NB4 (cell line): ENCODE measurements at regions not wholly inside any gene's neighbourhood (a gene's known extent, or its start where the extent isn't known, plus 50 kb on each side); places are given as distances from the start of the nearest gene placed in this dataset.

Source experiments
- DNase-seq: peaks from one replicate; pipeline ENCODE4 v3.0.0; 2010; ENCODE audit warnings: low read depth
- H3K4me3 ChIP-seq: one replicate; pipeline ENCODE4 v1.5.1; 2011; ENCODE audit warnings: mild to moderate bottlenecking, low read depth, low read length, moderate library complexity
- MAX ChIP-seq: IDR thresholded peaks from 2 replicates; pipeline ENCODE4 v1.6.1; 2011; ENCODE audit warnings: low read depth, low read length
- MYC ChIP-seq: IDR thresholded peaks from 2 replicates; pipeline ENCODE4 v1.6.1; 2011; ENCODE audit warnings: low read depth, low read length
- POLR2A ChIP-seq: IDR thresholded peaks from 2 replicates; pipeline ENCODE4 v1.6.1; 2011; ENCODE audit warnings: mild to moderate bottlenecking; ENCODE audit not compliant: insufficient read length; ENCODE audit errors: extremely low read depth
- TF ChIP-seq, protein P1 (sequence below): IDR thresholded peaks from one replicate; pipeline ENCODE4 v1.5.1; 2012; ENCODE audit warnings: low read depth, low read length

- no peak for DNase-seq
- H3K4me3 ChIP-seq: no peak overlapping the region
- TF ChIP-seq POLR2A (no peak), MAX (no peak), MYC (no peak)
- TF ChIP-seq, protein P1, sequence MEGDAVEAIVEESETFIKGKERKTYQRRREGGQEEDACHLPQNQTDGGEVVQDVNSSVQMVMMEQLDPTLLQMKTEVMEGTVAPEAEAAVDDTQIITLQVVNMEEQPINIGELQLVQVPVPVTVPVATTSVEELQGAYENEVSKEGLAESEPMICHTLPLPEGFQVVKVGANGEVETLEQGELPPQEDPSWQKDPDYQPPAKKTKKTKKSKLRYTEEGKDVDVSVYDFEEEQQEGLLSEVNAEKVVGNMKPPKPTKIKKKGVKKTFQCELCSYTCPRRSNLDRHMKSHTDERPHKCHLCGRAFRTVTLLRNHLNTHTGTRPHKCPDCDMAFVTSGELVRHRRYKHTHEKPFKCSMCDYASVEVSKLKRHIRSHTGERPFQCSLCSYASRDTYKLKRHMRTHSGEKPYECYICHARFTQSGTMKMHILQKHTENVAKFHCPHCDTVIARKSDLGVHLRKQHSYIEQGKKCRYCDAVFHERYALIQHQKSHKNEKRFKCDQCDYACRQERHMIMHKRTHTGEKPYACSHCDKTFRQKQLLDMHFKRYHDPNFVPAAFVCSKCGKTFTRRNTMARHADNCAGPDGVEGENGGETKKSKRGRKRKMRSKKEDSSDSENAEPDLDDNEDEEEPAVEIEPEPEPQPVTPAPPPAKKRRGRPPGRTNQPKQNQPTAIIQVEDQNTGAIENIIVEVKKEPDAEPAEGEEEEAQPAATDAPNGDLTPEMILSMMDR: no peak
Measured at GRCh38 chr7:42494736-42495135, 257.7 kb upstream of the GLI3 start.

GRCh38 chr7:42494199-42494710 is 257.2 kb upstream of the GLI3 start:
- no peak for TF ChIP-seq POLR2A
- no peak for TF ChIP-seq MAX
- TF ChIP-seq MYC: no peak
- TF ChIP-seq, protein P1: no peak
- DNase-seq: no peak
- H3K4me3 ChIP-seq: no peak overlapping the region

GRCh38 chr7:42493436-42494198 is 256.6 kb upstream of the GLI3 start:
- TF ChIP-seq MYC (no peak), POLR2A (no peak), MAX (no peak)
- TF ChIP-seq, protein P1: no peak
- H3K4me3 ChIP-seq: no peak overlapping the region
- DNase-seq: no peak

GRCh38 chr7:42492920-42493319 is 255.9 kb upstream of the GLI3 start:
- TF ChIP-seq POLR2A (no peak), MAX (no peak), MYC (no peak)
- TF ChIP-seq, protein P1: no peak
- DNase-seq: no peak
- H3K4me3 ChIP-seq: no peak overlapping the region

DNA sequence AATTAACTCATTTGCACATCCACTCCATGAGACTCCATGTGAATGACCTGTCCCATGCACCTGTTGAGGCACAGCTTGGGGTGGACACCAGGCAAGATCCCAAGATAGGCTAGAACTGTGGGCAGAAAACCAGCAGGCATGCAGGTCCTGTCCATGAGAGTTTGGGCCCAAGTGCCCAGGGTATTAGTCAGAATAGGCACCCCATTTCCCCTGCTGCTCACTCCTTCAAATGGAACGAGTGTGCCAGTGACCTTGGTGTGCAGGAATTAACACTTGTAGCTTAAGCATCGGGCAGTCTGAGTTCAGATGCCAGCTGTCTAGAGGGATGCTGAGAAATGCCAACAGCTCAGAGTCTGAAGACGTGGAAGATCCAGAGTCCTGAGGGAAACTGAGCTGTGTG is 254.1 kb upstream of the GLI3 start:
- no peak for DNase-seq
- TF ChIP-seq, protein P1: no peak
- TF ChIP-seq MYC: no peak
- TF ChIP-seq POLR2A: no peak
- TF ChIP-seq MAX: no peak
- no peak overlapping the region for H3K4me3 ChIP-seq
